WTC11 (cell line): ENCODE measurements at regions not wholly inside any gene's neighbourhood (a gene's known extent, or its start where the extent isn't known, plus 50 kb on each side); places are given as distances from the start of the nearest gene placed in this dataset.

Experiments used
- ATAC-seq: fragments of 200-7000 bp; cut with Tn5 transposase; 2 replicates; pipeline ENCODE4 v1.10.0; 2021; ENCODE audit warnings: mild to moderate bottlenecking, moderate library complexity
- CTCF ChIA-PET: fragments of 300-600 bp; sonication (Branson Sonifier 250); formaldehyde crosslinking; loops from one replicate; lab custom pipeline; 2021; ENCODE audit warnings: antibody characterized with exemption; lab: Charles Lee
- POLR2A ChIA-PET: fragments of 350-600 bp; sonication (Branson Sonifier 250); formaldehyde crosslinking; loops from one replicate; lab custom pipeline; 2021; ENCODE audit warnings: antibody characterized with exemption; lab: Charles Lee
- DNase-seq: peaks from one replicate; pipeline ENCODE4 v3.0.0; 2021; ENCODE audit warnings: low spot score
- H3K27ac Mint-ChIP-seq: 2 replicates; pipeline ENCODE4 v1.8.0; 2021; ENCODE audit warnings: mixed read lengths
- H3K27me3 Mint-ChIP-seq: 2 replicates; pipeline ENCODE4 v1.8.0; 2021; ENCODE audit warnings: low read depth, mild to moderate bottlenecking, moderate library complexity, mixed read lengths
- H3K36me3 Mint-ChIP-seq: 2 replicates; pipeline ENCODE4 v1.8.0; 2021; ENCODE audit warnings: mixed read lengths
- H3K4me1 Mint-ChIP-seq: 2 replicates; pipeline ENCODE4 v1.8.0; 2022; ENCODE audit warnings: mixed read lengths
- H3K4me3 Mint-ChIP-seq: 2 replicates; pipeline ENCODE4 v1.8.0; 2021; ENCODE audit warnings: mild to moderate bottlenecking, moderate library complexity, mixed read lengths
- H3K9me3 Mint-ChIP-seq: 2 replicates; pipeline ENCODE4 v1.8.0; 2021; ENCODE audit warnings: mixed read lengths
- CDX4 ChIP-seq: fragments of 250-450 bp; sonication (Bioruptor Pico); IDR thresholded peaks from 2 replicates; pipeline ENCODE4 v1.9.0; 2021; ENCODE audit warnings: moderate library complexity, mild to moderate bottlenecking, inconsistent platforms, borderline replicate concordance
- E2F4 ChIP-seq: sonication (generic); formaldehyde crosslinking; IDR thresholded peaks from 2 replicates; pipeline ENCODE4 v1.8.1; 2022; ENCODE audit warnings: low read depth, mild to moderate bottlenecking, moderate library complexity, missing genetic modification reagents, borderline replicate concordance
- ELF4 ChIP-seq: sonication (generic); formaldehyde crosslinking; IDR thresholded peaks from 2 replicates; pipeline ENCODE4 v1.8.1; 2022; ENCODE audit warnings: low read depth, mild to moderate bottlenecking, moderate library complexity, missing genetic modification reagents
- ERG ChIP-seq: fragments of 250-450 bp; sonication (Bioruptor Pico); IDR thresholded peaks from 2 replicates; pipeline ENCODE4 v1.8.0; 2021; ENCODE audit warnings: mild to moderate bottlenecking
- GABPB1 ChIP-seq: sonication (generic); formaldehyde crosslinking; IDR thresholded peaks from 2 replicates; pipeline ENCODE4 v1.8.1; 2023; ENCODE audit warnings: mild to moderate bottlenecking, missing genetic modification reagents
- GRHL2 ChIP-seq: fragments of 250-450 bp; sonication (Bioruptor Pico); IDR thresholded peaks from 2 replicates; pipeline ENCODE4 v1.8.0; 2022; ENCODE audit warnings: mild to moderate bottlenecking, moderate library complexity; ENCODE audit not compliant: insufficient replicate concordance, severe bottlenecking
- GTF2I ChIP-seq: fragments of 250-450 bp; sonication (Bioruptor Pico); conservative IDR thresholded peaks from 2 replicates; pipeline ENCODE4 v1.4.0; 2021; ENCODE audit warnings: mild to moderate bottlenecking
- MXD4 ChIP-seq: fragments of 250-450 bp; sonication (Bioruptor Pico); IDR thresholded peaks from 2 replicates; pipeline ENCODE4 v1.8.0; 2021; ENCODE audit warnings: mild to moderate bottlenecking, moderate library complexity, borderline replicate concordance
- NR2C2 ChIP-seq: sonication (generic); formaldehyde crosslinking; IDR thresholded peaks from 2 replicates; pipeline ENCODE4 v1.8.0; 2022; ENCODE audit warnings: mild to moderate bottlenecking, missing genetic modification reagents
- SOX15 ChIP-seq: fragments of 250-450 bp; sonication (Bioruptor Pico); IDR thresholded peaks from 2 replicates; pipeline ENCODE4 v1.9.0; 2021; ENCODE audit warnings: mild to moderate bottlenecking
- TEAD1 ChIP-seq: sonication (generic); formaldehyde crosslinking; IDR thresholded peaks from 2 replicates; pipeline ENCODE4 v1.8.0; 2022; ENCODE audit warnings: mild to moderate bottlenecking, missing genetic modification reagents
- ZBTB21 ChIP-seq: sonication (generic); formaldehyde crosslinking; IDR thresholded peaks from 2 replicates; pipeline ENCODE4 v1.8.1; 2023; ENCODE audit warnings: mild to moderate bottlenecking, missing genetic modification reagents, borderline replicate concordance
- ZBTB43 ChIP-seq: sonication (generic); formaldehyde crosslinking; IDR thresholded peaks from 2 replicates; pipeline ENCODE4 v1.8.1; 2023; ENCODE audit warnings: mild to moderate bottlenecking, missing genetic modification reagents
- ZNF532 ChIP-seq: fragments of 250-450 bp; sonication (Bioruptor Pico); IDR thresholded peaks from 2 replicates; pipeline ENCODE4 v1.9.0; 2021; ENCODE audit warnings: mild to moderate bottlenecking, borderline replicate concordance

GRCh38 chr1:216833509-216833908 is 110.3 kb upstream of the ESRRG start:
- no peaks in the 10 kb centered on the region for H3K36me3 Mint-ChIP-seq
- no peak overlapping the region for H3K27ac Mint-ChIP-seq
- no peak overlapping the region for H3K4me3 Mint-ChIP-seq
- ChIA-PET POLR2A (no interaction called here), CTCF (no interaction called here)
- peaks cover 8% of the 10 kb centered on the region for H3K9me3 Mint-ChIP-seq
- no peak for TF ChIP-seq GRHL2 (CRISPR knock-in tag)
- TF ChIP-seq ZNF532: no peak
- TF ChIP-seq TEAD1 (CRISPR knock-in tag): no peak
- no peak for TF ChIP-seq MXD4 (CRISPR knock-in tag)
- TF ChIP-seq, all 79 proteins: peak for 0
- ATAC-seq (no peak), DNase-seq (no peak)
- H3K4me1 Mint-ChIP-seq: peaks cover 51% of the 10 kb centered on the region
- H3K27me3 Mint-ChIP-seq: no peaks in the 10 kb centered on the region; the same call in 1 of the 2 replicates

GRCh38 chr1:216832192-216832591 is 109.0 kb upstream of the ESRRG start:
- DNase-seq (no peak), ATAC-seq (no peak)
- ChIA-PET CTCF (interaction anchor here (1.2 kb wide), 1 partner anchor 216 kb away, joined by 3 read pairs; no protein-coding TSS in a partner anchor), POLR2A (no interaction called here)
- H3K9me3 Mint-ChIP-seq: peaks cover 8% of the 10 kb centered on the region
- H3K27ac Mint-ChIP-seq: no peak overlapping the region
- no peaks in the 10 kb centered on the region for H3K36me3 Mint-ChIP-seq
- no peaks in the 10 kb centered on the region; the same call in 1 of the 2 replicates for H3K27me3 Mint-ChIP-seq
- no peak for TF ChIP-seq GTF2I (CRISPR knock-in tag)
- TF ChIP-seq NR2C2 (CRISPR knock-in tag): no peak
- TF ChIP-seq GABPB1 (CRISPR knock-in tag): no peak
- no peak for TF ChIP-seq ZBTB21 (CRISPR knock-in tag)
- TF ChIP-seq ERG (CRISPR knock-in tag): no peak
- no peak for TF ChIP-seq E2F4 (CRISPR knock-in tag)
- no peak for TF ChIP-seq ELF4 (CRISPR knock-in tag)
- TF ChIP-seq SOX15: no peak
- TF ChIP-seq ZBTB43: no peak
- TF ChIP-seq CDX4: no peak
- H3K4me1 Mint-ChIP-seq: peaks cover 51% of the 10 kb centered on the region
- no peak overlapping the region for H3K4me3 Mint-ChIP-seq
